Loucy (cell line): ENCODE measurements at regions not wholly inside any gene's neighbourhood (a gene's known extent, or its start where the extent isn't known, plus 50 kb on each side); places are given as distances from the start of the nearest gene placed in this dataset.

Experiments
- H2AFZ ChIP-seq: fragments of 200-600 bp; sonication (generic); 2 replicates; pipeline ENCODE4 v1.6.0; 2016; ENCODE audit warnings: antibody characterized with exemption, mild to moderate bottlenecking, low read length, moderate library complexity
- H3F3A ChIP-seq: fragments of 200-600 bp; 2 replicates; pipeline ENCODE4 v1.6.0; 2016; ENCODE audit warnings: antibody characterized with exemption, low read depth, mild to moderate bottlenecking
- H3K27me3 ChIP-seq: fragments of 200-600 bp; sonication (generic); 2 replicates; pipeline ENCODE4 v1.6.1; 2014; ENCODE audit warnings: low read length, mild to moderate bottlenecking; ENCODE audit not compliant: insufficient read depth, poor library complexity, severe bottlenecking
- H3K36me3 ChIP-seq: fragments of 200-600 bp; sonication (generic); 2 replicates; pipeline ENCODE4 v1.6.1; 2016; ENCODE audit warnings: low read length; ENCODE audit not compliant: insufficient read depth
- H3K4me1 ChIP-seq: fragments of 200-600 bp; sonication (generic); 2 replicates; pipeline ENCODE4 v1.5.1; 2014; ENCODE audit warnings: low read length, mild to moderate bottlenecking; ENCODE audit not compliant: insufficient read depth, poor library complexity, severe bottlenecking
- H3K4me2 ChIP-seq: fragments of 200-600 bp; sonication (generic); 2 replicates; pipeline ENCODE4 v1.6.0; 2014; ENCODE audit warnings: antibody characterized with exemption, low read length, low read depth, mild to moderate bottlenecking; ENCODE audit not compliant: poor library complexity, severe bottlenecking
- H3K4me3 ChIP-seq: fragments of 200-600 bp; sonication (generic); 2 replicates; pipeline ENCODE4 v1.5.1; 2014; ENCODE audit warnings: low read length, mild to moderate bottlenecking, mixed read lengths; ENCODE audit not compliant: poor library complexity, severe bottlenecking
- H3K79me2 ChIP-seq: fragments of 200-600 bp; sonication (generic); 2 replicates; pipeline ENCODE4 v1.6.1; 2014; ENCODE audit warnings: low read length; ENCODE audit not compliant: insufficient read depth
- H3K9ac ChIP-seq: fragments of 200-600 bp; sonication (generic); 2 replicates; pipeline ENCODE4 v1.6.0; 2014; ENCODE audit warnings: mild to moderate bottlenecking, low read depth, low read length, moderate library complexity; ENCODE audit not compliant: poor library complexity, severe bottlenecking
- H3K9me2 ChIP-seq: fragments of 200-600 bp; sonication (generic); replicated peaks from 2 replicates; pipeline ENCODE4 v1.6.1; 2016; ENCODE audit warnings: low read depth, low read length, mixed read lengths
- H3K9me3 ChIP-seq: fragments of 200-600 bp; sonication (generic); 2 replicates; pipeline ENCODE4 v1.6.1; 2014; ENCODE audit warnings: mild to moderate bottlenecking, antibody characterized with exemption, low read length, low read depth; ENCODE audit not compliant: insufficient read depth
- H4K20me1 ChIP-seq: fragments of 200-600 bp; sonication (generic); 2 replicates; pipeline ENCODE4 v1.6.0; 2014; ENCODE audit warnings: antibody characterized with exemption, low read length, mild to moderate bottlenecking; ENCODE audit not compliant: insufficient read depth, poor library complexity, severe bottlenecking
- CTCF ChIP-seq: fragments of 200-600 bp; sonication (generic); conservative IDR thresholded peaks from 2 replicates; pipeline ENCODE4 v1.5.1; 2014; ENCODE audit warnings: mild to moderate bottlenecking, antibody characterized with exemption, low read length
- EZH2phosphoT487 ChIP-seq: fragments of 200-600 bp; IDR thresholded peaks from 2 replicates; pipeline ENCODE4 v1.6.1; 2018; ENCODE audit warnings: antibody characterized with exemption, mild to moderate bottlenecking, moderate library complexity, borderline replicate concordance

GRCh38 chr2:196513796-196514526, 125.6 kb upstream of the CCDC150 start:
- Histone ChIP-seq H3K4me2 (no peak overlapping the region), H3K9me2 (no peaks in the 10 kb centered on the region), H3K27me3 (no peaks in the 10 kb centered on the region), H4K20me1 (no peaks in the 10 kb centered on the region), H3K79me2 (no peaks in the 10 kb centered on the region), H3F3A (no peaks in the 10 kb centered on the region), H3K9me3 (no peaks in the 10 kb centered on the region), H3K4me3 (no peak overlapping the region), H3K9ac (no peak overlapping the region), H2AFZ (no peak overlapping the region), H3K4me1 (no peaks in the 10 kb centered on the region), H3K36me3 (no peaks in the 10 kb centered on the region)
- TF ChIP-seq EZH2phosphoT487 (no peak), CTCF (no peak)

- Histone ChIP-seq H3K36me3 (no peaks in the 10 kb centered on the region), H4K20me1 (no peaks in the 10 kb centered on the region), H3K9ac (no peak overlapping the region), H3K4me1 (no peaks in the 10 kb centered on the region), H3K27me3 (no peaks in the 10 kb centered on the region), H3K4me2 (no peak overlapping the region), H3F3A (no peaks in the 10 kb centered on the region), H3K4me3 (no peak overlapping the region), H3K79me2 (no peaks in the 10 kb centered on the region), H3K9me2 (no peaks in the 10 kb centered on the region), H2AFZ (no peak overlapping the region), H3K9me3 (no peaks in the 10 kb centered on the region)
- TF ChIP-seq EZH2phosphoT487 = no peak
Observed at GRCh38 chr2:196514641-196515040, 124.9 kb upstream of the CCDC150 start.

- TF ChIP-seq EZH2phosphoT487 (no peak), CTCF (no peak)
- no peaks in the 10 kb centered on the region for H3K36me3 ChIP-seq
- no peak overlapping the region for H3K4me3 ChIP-seq
- no peaks in the 10 kb centered on the region for H3K79me2 ChIP-seq
- no peak overlapping the region for H2AFZ ChIP-seq
- H3K4me2 ChIP-seq = no peak overlapping the region
- H3K4me1 ChIP-seq = no peaks in the 10 kb centered on the region
- no peaks in the 10 kb centered on the region for H3K9me3 ChIP-seq
- H4K20me1 ChIP-seq = no peaks in the 10 kb centered on the region
- no peak overlapping the region for H3K9ac ChIP-seq
- H3K27me3 ChIP-seq = no peaks in the 10 kb centered on the region
- no peaks in the 10 kb centered on the region for H3F3A ChIP-seq
- H3K9me2 ChIP-seq = no peaks in the 10 kb centered on the region
Observed at GRCh38 chr2:196515051-196515450, 124.5 kb upstream of the CCDC150 start.

GRCh38 chr2:196515608-196516007, 123.9 kb upstream of the CCDC150 start:
- Histone ChIP-seq H3K4me3 (no peak overlapping the region), H3K9me2 (no peaks in the 10 kb centered on the region), H3K4me1 (no peaks in the 10 kb centered on the region), H3K79me2 (no peaks in the 10 kb centered on the region), H3K9me3 (no peaks in the 10 kb centered on the region), H3K27me3 (no peaks in the 10 kb centered on the region), H3K9ac (no peak overlapping the region), H3K36me3 (no peaks in the 10 kb centered on the region), H4K20me1 (no peaks in the 10 kb centered on the region), H2AFZ (no peak overlapping the region), H3F3A (no peaks in the 10 kb centered on the region), H3K4me2 (no peak overlapping the region)
- TF ChIP-seq CTCF (no peak), EZH2phosphoT487 (no peak)
